ENCODE measurements at regions not wholly inside any gene's neighbourhood (a gene's known extent, or its start where the extent isn't known, plus 50 kb on each side); places are given as distances from the start of the nearest gene placed in this dataset.

- no peak for DNase-seq (ENCODE audit: low read depth in 1 of 2, low spot score in 1 of 2)
Measured at GRCh38 chr14:96931751-96932150, 134.6 kb downstream of the VRK1 start.

DNA sequence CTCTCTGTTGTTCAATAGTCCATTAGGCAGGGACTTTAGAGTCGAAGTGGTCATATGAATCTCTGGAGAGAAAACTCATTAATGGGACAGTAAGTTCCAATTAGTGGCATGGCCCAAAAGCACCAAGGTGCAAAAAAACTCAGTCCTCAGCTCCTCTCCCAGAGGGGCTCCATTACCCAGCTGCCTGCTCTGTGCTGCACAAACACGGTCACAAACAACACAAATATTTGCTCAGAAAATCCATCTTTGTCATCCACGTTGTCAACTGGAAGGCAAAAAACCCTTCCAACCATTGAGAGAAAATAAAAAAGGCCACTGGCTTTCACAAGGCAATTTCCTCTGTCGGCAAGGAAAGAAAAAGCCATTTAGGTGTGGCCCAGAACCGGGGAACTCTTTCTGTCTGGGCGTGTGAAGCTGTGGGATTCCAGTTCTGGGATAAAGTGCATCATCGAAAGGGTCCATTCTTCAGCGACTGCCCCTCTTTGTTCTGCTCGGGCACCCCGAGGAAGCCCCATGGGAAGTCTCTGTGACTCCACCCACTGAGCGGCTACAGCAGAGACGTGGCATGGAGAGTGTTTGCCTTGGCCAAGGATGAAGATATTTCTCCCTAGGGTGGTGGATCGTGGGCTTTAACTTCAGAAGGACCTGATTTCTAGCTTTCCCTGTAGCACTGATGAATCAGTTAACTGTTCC lies 137.6 kb downstream of the VRK1 start:
- no peak for DNase-seq (ENCODE audit: low read depth in 1 of 2, low spot score in 1 of 2)

- DNase-seq (ENCODE audit: low read depth in 1 of 2, low spot score in 1 of 2): no peak
Measured at GRCh38 chr14:96938946-96939345, 141.8 kb downstream of the VRK1 start.

GRCh38 chr14:96940009-96940408 lies 142.8 kb downstream of the VRK1 start:
- no peak for DNase-seq (ENCODE audit: low read depth in 1 of 2, low spot score in 1 of 2)

GRCh38 chr14:96944297-96944696 lies 147.1 kb downstream of the VRK1 start:
- DNase-seq (ENCODE audit: low read depth in 1 of 2, low spot score in 1 of 2): no peak

DNA sequence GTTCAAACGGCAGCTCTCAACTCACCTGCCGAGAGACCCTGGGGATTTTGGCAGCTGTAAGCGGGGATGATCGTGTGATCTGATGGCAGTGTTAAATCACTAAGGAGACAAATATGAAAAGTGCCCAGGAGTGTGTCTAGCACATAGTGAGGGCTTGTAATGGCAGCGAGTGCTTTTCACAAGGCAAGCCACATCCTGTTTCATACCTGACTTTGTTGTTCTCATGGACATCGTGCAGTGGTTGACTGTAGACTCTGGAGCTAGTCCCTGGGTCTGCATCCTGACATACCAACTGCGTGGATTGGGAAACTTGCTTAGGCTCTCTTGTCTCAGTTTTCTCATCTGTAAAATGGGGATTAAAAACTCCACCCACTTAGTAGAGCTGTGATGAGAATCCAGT lies 148.5 kb downstream of the VRK1 start:
- DNase-seq (ENCODE audit: low read depth in 1 of 2, low spot score in 1 of 2): no peak

- no peak for DNase-seq (ENCODE audit: low read depth in 1 of 2, low spot score in 1 of 2)
Measured at GRCh38 chr14:96949594-96949993, 152.4 kb downstream of the VRK1 start.

GRCh38 chr14:96951511-96951910 lies 154.3 kb downstream of the VRK1 start:
- DNase-seq (ENCODE audit: low read depth in 1 of 2, low spot score in 1 of 2): no peak

GRCh38 chr14:96953087-96953874 lies 156.1 kb downstream of the VRK1 start:
- no peak for DNase-seq (ENCODE audit: low read depth in 1 of 2, low spot score in 1 of 2)

GRCh38 chr14:96953875-96954185 lies 156.6 kb downstream of the VRK1 start:
- no peak for DNase-seq (ENCODE audit: low read depth in 1 of 2, low spot score in 1 of 2)

GRCh38 chr14:96956464-96957239 lies 159.5 kb downstream of the VRK1 start:
- no peak for DNase-seq (ENCODE audit: low read depth in 1 of 2, low spot score in 1 of 2)

DNA sequence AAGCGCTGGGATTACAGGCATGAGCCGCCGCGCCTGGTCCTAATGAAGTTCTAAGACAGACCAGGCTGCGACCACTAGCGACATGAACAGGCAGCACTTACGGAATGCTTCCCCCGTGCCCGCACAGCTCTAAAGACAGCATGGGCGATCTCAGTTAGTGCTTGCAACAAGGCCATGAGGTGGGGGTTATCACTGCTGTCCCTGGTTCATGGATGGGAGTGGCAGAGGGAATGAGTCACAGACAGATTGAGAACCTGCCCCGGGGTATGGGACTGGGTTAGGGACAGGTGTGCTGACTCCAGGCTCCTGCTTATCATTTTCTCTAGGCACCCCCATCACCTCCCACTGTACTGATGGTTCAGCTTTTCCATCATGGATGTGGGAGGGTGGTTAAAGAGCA lies 160.9 kb downstream of the VRK1 start:
- DNase-seq (ENCODE audit: low read depth in 1 of 2, low spot score in 1 of 2): no peak

DNA sequence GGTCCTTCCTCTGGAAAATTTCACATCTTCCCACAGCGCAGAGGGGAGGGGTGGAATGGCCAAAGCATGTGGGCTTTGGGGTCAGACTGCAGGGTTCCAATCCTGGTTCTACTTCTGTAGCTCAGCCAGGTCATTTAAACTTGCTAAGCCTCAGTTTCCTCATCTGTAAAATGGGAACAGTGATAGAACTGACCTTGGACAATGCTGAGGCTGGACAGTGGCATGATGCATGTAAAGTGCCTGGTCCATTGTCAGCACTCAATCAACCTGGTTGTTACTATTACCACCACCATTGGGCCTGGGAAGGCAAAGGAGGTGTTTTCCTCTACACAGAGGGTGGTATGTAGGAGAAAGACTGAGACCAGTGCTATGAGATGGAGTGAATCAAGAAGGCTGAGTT lies 162.8 kb downstream of the VRK1 start:
- DNase-seq (ENCODE audit: low read depth in 1 of 2, low spot score in 1 of 2): no peak

DNA sequence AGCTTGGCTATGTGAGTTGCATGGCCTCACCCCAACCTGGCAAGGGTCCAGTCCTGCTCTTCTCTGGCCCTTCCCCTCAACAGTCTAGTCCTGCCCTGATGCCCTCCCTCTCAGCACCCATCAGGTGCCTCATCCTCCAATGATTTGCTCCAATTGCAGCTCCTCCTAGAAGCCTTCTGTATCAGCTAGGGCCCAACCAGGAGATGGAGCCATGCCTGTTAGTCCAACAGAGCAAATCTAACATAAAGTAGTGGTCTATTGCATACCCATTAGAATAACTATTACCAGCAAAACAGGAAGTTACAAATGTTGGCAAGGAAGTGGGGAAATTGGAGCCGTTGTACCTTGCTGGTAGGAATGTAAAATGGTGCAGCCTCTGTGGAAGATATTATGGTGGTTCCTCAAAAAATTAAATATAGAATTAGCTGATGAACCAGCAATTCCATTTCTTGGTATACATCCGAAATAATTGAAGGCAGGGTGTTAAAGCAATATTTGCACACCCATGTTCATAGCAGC lies 163.5 kb downstream of the VRK1 start:
- no peak for DNase-seq (ENCODE audit: low read depth in 1 of 2, low spot score in 1 of 2)

GRCh38 chr14:96961895-96962294 lies 164.7 kb downstream of the VRK1 start:
- DNase-seq (ENCODE audit: low read depth in 1 of 2, low spot score in 1 of 2): no peak

- DNase-seq (ENCODE audit: low read depth in 1 of 2, low spot score in 1 of 2): peak in 1 of 2 donors; percentile 4
Measured at GRCh38 chr14:96962337-96962736, 165.2 kb downstream of the VRK1 start.

DNA sequence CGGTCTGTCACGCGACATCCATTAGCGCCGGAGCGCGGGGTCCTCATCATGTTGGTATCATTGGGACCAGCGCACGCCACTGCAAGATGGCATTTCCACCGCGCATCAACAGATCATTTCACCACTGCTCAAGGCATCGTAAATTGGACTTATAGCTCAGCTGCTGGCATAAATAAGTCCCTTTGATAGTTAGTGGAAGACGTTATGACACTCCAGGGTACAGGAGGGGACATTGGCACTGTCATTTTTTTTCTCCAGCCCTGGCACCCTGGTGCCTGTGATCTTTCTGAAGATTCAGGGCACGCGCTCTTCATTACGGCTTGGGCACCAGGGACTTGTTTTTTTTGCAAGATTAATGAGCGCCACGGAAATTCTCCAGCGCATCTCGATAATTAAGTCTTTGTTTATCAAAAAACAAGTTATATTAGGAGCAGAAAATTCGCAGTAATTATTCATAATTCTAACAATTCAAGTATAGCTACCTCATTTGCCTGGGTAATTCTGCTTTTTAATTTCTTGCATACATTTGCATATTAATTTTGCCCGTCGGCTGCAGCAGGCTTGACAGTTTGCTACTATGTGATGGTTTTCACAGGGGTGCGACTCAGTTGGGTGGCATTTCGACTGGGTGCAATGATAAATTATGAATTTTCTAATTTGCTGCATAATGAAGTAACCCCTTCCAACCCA lies 167.7 kb downstream of the VRK1 start:
- no peak for DNase-seq (ENCODE audit: low read depth in 1 of 2, low spot score in 1 of 2)

- no peak for DNase-seq (ENCODE audit: low read depth in 1 of 2, low spot score in 1 of 2)
Measured at GRCh38 chr14:96965885-96966595, 168.9 kb downstream of the VRK1 start.

GRCh38 chr14:96975116-96975515 lies 177.9 kb downstream of the VRK1 start:
- no peak for DNase-seq (ENCODE audit: low read depth in 1 of 2, low spot score in 1 of 2)

GRCh38 chr14:96978525-96979272 lies 181.5 kb downstream of the VRK1 start:
- no peak for DNase-seq (ENCODE audit: low read depth in 1 of 2, low spot score in 1 of 2)
